ENCODE measurements at regions not wholly inside any gene's neighbourhood (a gene's known extent, or its start where the extent isn't known, plus 50 kb on each side); places are given as distances from the start of the nearest gene placed in this dataset.
"Not testable (repeated sequence)": the region's sequence is repeated elsewhere in the genome, so short reads cannot be mapped to it uniquely, and the experiment has no call there.

DNA sequence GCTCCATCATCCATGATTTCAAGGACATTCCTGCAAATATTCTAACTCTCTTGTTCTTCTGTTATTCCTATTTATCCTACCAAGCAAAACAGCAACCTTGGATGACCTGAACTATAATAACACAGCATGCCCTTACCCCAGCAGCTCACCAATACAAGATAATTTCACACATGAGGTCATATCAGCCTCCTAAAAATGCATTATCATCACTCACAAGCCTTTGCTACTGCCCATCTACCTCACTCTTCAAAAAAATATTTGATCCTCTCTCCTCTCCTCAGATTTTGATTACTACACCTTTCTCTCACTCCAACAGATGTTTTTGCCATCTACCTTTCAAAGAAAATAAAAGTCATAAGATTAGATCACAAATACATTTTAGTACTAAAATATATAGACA lies 777.6 kb upstream of the NCAM2 start:
- DNase-seq = no peak

DNA sequence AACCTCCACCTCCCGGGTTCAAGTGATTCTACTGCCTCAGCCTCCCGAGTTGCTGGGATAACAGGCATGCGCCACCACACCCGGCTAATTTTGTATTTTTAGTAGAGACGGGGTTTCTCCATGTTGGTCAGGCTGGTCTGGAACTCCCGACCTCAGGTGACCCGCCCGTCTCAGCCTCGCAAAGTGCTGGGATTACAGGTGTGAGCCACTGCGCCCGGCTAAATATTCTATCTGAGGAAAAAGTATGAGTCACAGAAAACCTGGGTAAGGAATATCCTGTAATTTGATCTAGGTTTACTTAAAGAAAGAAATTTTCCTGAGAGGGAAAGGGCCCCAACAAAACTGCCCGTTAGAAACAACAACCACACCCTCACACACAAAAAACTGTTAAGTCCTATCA lies 776.2 kb upstream of the NCAM2 start:
- not testable (repeated sequence) for DNase-seq

DNA sequence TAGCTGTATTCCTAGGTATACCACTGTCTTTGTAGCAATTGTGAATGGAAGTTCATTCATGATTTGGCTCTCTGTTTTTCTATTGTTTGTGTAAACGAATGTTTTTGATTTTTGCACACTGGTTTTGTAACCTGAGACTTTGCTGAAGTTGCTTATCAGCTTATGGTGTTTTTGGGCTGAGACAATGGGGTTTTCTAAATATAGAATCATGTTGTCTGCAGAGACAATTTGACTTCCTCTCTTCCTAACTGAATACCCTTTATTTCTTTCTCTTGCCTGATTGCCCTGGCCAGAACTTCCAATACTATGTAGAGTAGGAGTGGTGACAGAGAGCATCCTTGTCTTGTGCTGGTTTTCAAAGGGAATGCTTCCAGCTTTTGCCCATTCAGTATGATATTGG lies 761.6 kb upstream of the NCAM2 start:
- DNase-seq = not testable (repeated sequence)

DNA sequence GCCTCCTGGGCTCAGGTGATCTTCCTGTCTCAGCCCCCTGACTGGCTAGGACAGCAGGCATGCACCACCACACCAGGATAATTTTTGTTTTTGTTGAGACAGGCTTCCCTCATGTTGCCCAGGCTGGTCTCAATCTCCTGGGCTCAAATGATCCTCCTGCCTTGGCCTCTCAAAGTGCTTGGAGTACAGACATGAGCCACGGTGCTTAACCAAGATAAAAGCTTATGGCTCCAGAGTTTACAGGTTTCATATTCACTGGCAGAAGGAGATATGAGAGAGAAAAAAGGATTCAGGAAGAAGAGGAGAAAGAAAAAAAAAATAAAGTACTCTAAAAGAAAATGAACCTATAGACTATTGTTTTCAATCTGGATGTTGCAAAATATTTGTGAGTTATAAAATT lies 748.8 kb upstream of the NCAM2 start:
- DNase-seq = no peak

DNA sequence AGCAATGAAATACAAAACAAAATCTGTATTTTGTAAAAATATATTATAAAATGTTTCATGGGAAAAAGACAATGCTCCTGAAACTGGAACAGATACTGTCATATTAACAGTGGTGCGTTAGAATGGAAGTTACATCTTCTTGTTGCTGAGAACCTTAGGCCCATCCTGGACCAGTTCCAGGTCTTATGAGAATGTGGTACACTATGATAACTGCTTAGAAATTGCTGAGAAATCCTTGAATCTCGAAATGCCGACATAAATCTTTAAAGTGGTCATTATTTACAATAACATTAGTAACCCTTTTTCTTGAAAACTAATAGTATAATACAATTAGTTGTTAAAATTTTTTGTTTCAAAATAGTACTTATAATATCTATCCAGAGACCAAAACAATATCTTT lies 747.9 kb upstream of the NCAM2 start:
- no peak for DNase-seq

DNA sequence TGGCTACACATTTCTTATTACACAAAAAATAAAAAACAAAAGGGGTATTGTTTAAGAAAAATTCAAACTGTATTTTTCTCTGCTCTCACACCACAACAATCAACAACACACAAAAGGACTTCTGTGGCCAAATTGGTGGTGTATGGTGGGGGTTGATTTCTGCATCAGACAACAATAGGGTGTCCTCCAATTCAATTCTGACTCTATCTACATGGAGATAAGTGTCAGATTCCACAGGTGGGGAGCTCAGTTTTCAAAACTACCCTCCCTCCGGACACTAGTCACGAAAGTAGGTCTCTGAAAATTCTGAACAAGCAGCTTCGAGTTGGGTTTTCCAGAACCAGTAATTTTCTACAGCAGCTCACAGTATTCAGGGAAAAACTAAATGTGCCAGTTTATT lies 744.9 kb upstream of the NCAM2 start:
- DNase-seq = no peak

DNA sequence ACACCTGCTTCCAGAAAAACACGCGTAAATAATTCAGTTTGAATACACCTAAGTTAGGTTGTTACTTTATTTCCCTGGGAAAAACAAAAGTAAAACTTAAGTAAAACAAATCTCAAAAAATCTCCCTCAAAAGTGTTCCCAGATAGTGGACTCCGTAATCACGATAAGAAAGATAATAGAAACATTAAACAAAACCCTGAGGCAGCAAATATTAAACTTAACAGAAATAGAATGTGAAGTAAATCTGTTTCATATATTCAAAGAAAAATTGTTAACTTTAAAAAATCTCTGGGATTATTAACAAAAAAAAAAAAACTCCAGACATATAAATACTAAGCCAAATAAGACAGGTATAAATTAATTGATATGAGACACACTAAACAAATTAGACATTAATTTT lies 743.2 kb upstream of the NCAM2 start:
- no peak for DNase-seq

DNA sequence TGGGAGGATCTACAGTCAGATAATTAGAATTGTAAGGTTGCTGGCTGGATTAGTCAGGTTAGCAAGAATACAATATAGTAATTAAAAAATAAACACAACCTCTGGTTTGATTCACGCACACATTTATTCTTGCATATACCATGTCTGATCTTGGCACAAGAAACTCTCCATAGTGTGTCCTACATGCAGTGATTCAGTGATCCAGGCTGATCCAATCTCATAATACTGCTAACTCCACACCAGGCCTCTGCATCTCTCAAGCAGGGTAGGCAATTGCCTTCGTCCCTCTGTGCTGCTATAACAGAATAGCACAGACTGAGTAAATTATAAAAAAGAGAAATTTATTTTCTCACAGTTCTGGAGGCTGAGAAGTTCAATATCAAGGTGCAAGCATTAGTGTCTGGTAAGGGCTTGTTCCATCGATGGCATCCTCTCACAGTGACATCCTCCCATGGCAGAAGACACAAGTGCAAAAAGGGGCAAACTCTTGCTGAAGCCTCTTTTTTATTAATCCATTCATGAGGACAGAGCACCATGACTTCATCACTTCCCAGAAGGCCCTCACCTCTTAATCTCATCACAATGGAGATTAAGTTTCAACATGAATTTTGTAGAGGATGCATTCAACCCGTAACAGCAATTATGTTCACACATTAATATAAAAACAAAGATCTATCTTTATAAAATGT lies 741.0 kb upstream of the NCAM2 start:
- no peak for DNase-seq

DNA sequence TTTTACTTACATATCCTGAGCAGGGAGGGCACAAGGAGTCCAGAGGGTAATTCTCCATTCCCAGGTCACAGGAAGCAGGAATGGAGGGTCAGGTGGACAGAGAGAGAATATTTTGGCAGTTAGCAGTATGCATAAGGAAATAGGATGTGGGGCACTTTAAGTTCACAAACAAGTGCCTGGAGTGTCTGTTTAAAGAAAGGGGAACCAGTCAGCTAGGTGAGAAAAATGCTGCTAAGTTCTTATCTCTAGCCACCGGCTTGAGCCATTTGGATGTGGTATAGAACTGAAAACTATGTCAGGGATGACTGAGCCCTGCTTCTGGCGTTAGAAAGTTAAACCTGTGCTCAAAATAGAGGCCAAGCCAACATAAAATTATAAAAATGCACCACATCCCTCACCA lies 739.7 kb upstream of the NCAM2 start:
- DNase-seq = no peak

DNA sequence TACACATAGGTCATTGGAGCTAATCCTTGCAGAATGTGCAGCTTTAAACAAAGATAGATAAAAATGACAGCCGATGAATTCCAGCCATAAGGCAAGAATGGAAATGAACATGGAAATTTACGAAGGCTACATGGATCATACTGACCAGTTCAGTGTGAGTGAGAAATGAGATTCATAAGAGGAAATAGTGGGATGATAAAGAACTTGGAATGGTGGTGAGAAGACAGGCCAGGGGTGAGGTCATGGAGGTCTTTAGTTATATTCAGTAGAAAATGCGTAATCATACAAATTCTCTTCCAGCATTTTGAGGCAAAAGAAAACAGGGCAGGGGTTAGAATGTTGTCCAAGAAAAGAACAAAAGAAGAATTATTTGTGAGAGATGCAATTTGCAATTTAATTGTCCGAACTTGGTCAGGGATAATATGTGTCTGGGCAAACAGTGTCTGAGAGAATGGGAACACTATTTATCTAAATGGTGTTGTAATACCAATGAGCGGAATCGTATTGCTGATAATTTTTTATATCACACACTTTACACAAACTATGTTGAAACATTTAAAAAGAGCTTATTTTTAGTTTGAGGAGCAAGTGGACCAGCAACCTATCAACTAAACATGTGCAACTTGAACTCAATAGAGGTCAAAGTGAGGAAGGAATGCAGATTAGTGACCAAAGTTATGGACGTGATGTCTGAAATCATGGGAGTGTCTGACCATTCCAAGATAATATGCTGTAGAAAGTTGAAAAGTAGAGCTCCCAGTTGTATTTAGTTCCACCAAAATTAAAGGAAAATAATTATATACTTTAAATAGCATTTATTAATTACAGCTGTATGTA lies 739.0 kb upstream of the NCAM2 start:
- no peak for DNase-seq

DNA sequence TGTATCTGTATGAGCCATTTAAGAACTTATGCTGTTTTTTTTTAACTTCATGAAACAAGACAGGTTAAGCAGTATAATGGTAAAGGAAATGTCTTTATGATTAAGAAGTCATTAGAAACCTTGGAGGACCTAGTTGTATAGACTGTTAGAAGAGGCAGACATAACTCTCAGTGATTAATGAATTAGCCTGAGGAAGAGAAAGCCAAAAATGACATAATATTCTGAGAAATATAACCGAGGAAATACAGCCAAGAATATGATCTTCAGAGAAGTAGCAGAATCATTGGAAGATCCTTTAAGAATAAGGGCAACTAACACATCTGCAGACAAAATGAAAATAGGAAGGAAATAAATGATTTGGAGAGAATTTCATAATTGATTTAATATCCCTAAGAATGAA lies 738.1 kb upstream of the NCAM2 start:
- no peak for DNase-seq

DNA sequence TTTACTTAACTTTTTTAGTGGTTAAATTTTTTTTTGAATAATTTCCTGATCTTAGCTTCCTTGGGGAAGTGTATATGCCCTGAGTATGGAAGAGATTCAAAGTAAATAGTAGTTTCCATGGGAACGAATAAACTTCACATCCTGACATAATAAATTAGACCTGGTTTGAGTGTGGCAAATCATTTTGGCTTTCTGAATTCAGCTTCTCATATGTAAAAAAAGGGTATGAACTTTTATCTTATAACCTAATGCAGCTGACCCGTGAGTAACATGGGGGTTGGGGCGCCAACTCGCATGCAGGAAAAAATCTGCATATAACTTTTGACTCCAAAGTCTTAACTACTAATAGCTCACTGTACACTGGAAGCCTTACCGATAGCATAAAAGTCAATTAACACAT lies 736.8 kb upstream of the NCAM2 start:
- no peak for DNase-seq

DNA sequence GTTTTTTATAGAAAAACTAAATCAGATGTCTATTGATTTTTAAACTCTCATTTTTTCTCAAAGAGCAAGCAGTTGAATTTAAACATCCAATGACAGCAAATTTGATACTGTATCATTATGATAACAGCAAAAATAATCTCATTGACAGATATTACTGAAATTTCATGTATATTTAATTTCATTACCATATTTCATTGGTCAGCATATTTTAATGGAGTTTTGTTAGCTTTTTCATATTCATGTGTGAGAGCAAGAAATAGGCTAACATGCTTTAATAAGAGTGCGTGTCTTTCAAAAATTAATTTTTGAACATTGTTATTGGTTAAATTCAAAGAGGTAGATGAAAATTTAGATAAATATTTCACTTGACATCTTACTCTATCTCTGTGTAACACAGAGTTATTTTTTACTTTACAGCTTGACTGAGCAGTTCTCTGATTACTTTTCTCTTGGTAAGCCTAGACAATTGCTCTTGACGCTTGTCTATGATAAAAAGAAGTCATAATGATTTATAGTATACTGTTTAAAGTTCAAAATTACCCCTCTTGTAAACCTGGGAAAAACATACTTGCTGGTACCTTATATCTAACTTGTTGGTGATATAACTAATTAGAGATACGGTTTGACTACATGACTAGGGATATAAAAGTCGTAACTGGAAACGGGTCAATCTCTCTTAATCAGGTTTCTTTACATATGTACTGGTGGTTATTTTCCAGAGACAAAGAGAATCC lies 732.3 kb upstream of the NCAM2 start:
- no peak for DNase-seq

DNA sequence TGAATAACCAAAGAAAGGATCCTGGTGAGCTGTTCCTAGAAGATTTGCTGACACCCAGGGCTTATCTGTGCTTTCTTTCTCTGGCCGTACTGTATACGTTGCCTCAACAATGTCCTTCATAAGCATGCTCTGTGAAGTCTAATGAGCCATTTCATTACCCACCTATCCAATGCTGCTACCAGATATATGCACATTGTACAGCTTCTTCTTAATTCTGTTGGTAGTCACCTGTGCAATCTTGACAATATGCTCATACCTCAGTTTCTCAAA lies 731.8 kb upstream of the NCAM2 start:
- DNase-seq = no peak

DNA sequence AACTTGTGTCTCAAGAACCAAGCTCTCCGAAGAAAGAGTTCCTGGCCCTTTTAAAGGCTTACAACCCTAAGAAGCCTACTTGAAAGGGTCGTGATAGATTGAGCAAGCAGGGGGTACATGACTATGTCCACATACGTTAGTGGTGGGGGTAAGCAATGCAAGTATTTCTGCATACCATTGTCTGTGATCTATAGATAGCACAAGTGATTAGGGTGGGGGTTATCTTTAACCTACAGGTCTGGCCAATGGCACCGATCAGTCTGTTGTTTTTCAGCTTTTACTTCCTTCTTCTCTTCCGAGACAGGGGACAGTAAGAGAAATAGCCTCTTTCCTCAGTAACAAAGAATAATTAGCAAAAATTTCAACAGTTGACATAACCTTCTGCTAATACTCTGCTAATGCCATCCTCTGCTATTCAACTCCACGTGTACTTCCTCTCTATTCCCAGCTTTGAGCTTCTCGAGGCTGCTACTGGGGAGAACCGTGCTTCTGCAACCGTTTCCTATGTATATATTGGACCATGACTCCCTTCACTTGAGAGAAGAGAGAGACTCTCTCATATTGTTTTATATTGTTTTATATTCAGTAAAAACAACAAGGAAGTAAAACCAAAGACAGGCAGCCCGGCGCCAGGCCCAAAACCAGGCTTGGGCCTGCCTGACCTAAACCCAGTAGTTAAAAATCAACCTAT lies 727.7 kb upstream of the NCAM2 start:
- DNase-seq = no peak

DNA sequence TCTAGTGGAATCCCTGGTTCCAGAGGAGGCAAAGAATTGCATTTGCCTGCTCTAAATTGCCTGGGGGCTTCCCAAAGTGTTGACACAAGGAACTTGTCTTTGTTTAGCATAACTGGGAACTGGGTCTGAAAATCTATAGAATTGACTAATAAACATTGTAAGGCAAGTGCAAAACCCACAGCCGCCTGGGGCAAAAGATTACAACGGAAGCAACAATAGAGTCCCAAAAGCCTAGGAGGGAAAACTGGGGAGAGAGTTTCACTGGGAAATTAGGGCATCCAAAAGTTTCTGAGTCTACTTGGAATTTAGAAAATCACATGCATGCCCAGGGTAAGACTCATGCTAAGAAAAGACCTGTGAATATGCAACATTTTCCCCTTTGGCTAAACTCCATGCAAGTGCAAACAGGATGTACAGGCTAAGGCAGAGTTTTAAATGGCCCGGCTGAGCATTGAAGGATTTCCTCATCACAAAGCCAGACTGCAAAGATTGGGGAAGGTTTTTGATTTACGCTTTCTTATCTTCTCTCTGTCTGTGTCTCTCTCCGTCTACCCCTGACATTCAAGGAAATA lies 725.3 kb upstream of the NCAM2 start:
- no peak for DNase-seq

DNA sequence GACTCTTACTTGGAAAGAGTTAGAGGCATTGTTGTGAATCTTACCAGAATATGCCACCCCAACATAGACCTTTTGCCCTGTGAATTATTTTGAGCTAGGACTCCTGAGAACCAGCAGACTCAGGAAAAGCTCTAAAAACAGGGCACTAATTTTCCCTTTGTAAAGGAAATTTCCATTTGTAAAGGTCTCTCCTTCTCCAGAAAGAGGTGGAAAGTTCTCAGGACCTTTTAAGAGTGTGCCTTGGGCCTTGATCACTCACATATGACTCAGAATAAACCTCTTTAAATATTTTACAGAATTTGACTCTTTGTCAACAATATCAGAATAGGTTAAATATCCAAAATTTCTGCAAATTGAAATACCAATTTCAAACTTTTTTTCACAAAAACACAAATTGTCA lies 721.8 kb upstream of the NCAM2 start:
- no peak for DNase-seq

DNA sequence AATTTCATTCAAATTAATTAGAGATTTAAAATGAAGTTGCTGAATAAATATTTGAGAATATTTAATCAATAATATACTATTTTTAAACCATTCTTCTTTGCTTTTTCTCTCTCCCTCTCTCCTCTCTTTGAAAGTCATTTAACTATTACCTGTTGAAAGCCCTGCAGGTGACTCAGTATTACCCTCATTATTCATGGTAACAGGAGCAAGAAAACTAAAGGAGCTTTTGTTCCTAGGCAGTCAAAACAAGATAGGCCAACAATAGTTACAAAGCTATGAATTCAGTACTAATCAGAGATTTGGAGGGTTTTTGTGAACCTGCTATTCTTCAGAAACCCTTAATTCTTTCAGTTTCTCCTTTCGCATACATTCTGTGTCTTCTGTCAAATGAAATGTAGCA lies 721.3 kb upstream of the NCAM2 start:
- DNase-seq = no peak

DNA sequence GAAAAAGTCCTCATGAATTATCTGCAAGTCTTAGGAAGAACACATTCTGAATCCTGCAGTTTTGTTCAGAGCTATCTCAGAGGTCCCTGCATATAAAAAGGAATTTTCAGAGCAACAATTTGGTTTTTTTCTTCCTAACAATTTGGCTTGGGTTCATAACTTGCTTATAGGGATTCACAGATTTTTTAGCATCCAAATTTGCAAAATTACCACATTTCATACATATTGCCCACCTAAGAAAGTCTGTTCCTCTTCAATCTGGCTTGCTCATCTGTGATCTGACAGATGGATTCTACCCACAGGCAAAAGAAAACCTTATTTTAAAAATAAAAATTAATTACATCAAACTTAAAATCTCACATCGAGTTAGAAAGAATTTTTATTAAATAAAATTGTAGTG lies 714.4 kb upstream of the NCAM2 start:
- no peak for DNase-seq

DNA sequence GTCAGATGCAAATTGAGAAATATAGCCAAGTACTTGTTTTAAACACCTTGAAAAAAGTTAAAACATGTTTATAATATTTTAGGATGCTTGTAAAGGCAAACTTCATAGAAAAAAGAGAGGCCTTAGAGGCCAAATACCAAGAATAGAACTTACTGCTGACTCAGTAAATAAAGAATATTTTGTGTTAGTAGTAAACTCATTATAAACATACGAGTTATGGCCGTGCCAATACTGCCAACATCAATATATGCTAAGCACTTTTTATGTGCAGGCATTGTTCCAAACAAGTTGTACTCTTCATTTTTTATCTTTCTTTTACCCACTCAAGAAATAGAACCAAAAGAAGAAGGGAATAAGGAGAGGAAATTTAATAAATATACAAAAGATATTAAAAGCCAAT lies 705.9 kb upstream of the NCAM2 start:
- no peak for DNase-seq

DNA sequence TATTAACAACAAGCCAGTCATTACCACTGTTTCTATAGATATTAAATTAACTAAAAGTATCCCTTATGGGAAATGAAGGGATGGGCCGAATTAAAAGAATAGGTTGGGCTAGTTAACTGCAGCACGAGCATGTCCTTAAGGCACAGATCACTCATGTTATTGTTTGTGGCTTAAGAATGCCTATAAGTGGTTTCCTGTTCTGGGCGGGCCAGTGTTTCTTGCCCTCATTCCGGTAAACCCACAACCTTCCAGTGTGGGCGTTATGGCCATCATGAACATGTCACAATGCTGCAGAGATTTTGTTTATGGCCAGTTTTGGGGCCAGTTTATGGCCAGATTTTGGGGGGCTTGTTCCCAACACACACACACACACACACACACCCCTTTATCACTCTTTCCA lies 705.4 kb upstream of the NCAM2 start:
- DNase-seq = not testable (repeated sequence)

DNA sequence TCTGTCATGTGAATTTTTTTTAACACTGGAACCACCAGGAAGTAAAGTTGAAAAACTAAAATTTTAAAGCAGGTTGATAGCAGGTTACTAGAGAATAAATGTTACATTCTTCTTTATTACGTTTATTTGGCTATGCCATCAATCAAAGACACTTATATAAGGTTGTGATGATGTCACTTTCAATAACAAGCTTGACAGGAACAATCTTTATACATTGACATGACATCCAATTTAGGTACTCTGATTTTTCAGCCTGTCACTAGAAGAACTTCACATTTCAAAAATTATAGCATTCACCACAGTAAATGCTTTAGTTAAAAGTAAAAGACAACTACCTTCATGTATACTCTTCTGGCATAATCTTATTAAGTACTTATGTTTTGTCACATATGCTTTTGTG lies 696.8 kb upstream of the NCAM2 start:
- DNase-seq = no peak

DNA sequence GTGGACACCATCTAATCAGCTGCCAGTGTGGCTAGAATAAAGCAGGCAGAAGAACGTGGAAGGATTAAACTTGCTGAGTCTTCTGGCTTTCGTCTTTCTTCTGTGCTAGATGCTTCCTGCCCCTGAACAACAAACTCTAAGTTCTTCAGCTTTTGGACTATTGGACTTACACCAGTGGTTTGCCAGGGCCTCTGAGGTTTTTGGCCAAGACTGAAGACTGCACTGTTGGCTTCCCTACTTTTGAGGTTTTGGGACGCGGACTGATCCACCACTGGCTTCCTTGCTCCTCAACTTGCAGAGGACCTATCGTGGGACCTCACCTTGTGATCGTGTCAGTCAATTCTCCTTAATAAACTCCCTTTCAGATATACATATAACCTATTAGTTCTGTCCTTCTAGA lies 696.1 kb upstream of the NCAM2 start:
- no peak for DNase-seq
